ENCODE measurements at regions not wholly inside any gene's neighbourhood (a gene's known extent, or its start where the extent isn't known, plus 50 kb on each side); places are given as distances from the start of the nearest gene placed in this dataset.

GRCh38 chr6:91465393-91465792, 878.5 kb upstream of the MAP3K7 start:
- in situ Hi-C loops (cut with MboI; ENCODE audit: low pct_unique_long_range_greater_than_20kb, low sequenced_read_pairs, unreplicated experiment): no loop called here
- no peak for DNase-seq (ENCODE audit: low spot score)
- no peak for TF ChIP-seq CTCF (IDR thresholded peaks at IDR 0.05; ENCODE audit: extremely low read depth, insufficient read depth, missing control alignments)

GRCh38 chr6:91464718-91465117, 877.8 kb upstream of the MAP3K7 start:
- in situ Hi-C loops (cut with MboI; ENCODE audit: low pct_unique_long_range_greater_than_20kb, low sequenced_read_pairs, unreplicated experiment): no loop called here
- no peak for DNase-seq (ENCODE audit: low spot score)
- TF ChIP-seq CTCF (IDR thresholded peaks at IDR 0.05; ENCODE audit: extremely low read depth, insufficient read depth, missing control alignments): no peak

GRCh38 chr6:91464201-91464600, 877.3 kb upstream of the MAP3K7 start:
- TF ChIP-seq CTCF (IDR thresholded peaks at IDR 0.05; ENCODE audit: extremely low read depth, insufficient read depth, missing control alignments): no peak
- in situ Hi-C loops (cut with MboI; ENCODE audit: low pct_unique_long_range_greater_than_20kb, low sequenced_read_pairs, unreplicated experiment): no loop called here

GRCh38 chr6:91462241-91462640, 875.4 kb upstream of the MAP3K7 start:
- in situ Hi-C loops (cut with MboI; ENCODE audit: low pct_unique_long_range_greater_than_20kb, low sequenced_read_pairs, unreplicated experiment): no loop called here
- DNase-seq (ENCODE audit: low spot score): no peak

More at GRCh38 chr6:91464201-91464600, 877.3 kb upstream of the MAP3K7 start:
- no peak for DNase-seq (ENCODE audit: low spot score)

GRCh38 chr6:91453224-91453878, 866.5 kb upstream of the MAP3K7 start:
- in situ Hi-C loops (cut with MboI; ENCODE audit: low pct_unique_long_range_greater_than_20kb, low sequenced_read_pairs, unreplicated experiment): no loop called here
- DNase-seq (ENCODE audit: low spot score): no peak

More at GRCh38 chr6:91462241-91462640, 875.4 kb upstream of the MAP3K7 start:
- no peak for TF ChIP-seq CTCF (IDR thresholded peaks at IDR 0.05; ENCODE audit: extremely low read depth, insufficient read depth, missing control alignments)

GRCh38 chr6:91449539-91449938, 862.7 kb upstream of the MAP3K7 start:
- TF ChIP-seq CTCF (IDR thresholded peaks at IDR 0.05; ENCODE audit: extremely low read depth, insufficient read depth, missing control alignments): no peak
- DNase-seq (ENCODE audit: low spot score): no peak
- in situ Hi-C loops (cut with MboI; ENCODE audit: low pct_unique_long_range_greater_than_20kb, low sequenced_read_pairs, unreplicated experiment): no loop called here

More at GRCh38 chr6:91453224-91453878, 866.5 kb upstream of the MAP3K7 start:
- TF ChIP-seq CTCF (IDR thresholded peaks at IDR 0.05; ENCODE audit: extremely low read depth, insufficient read depth, missing control alignments): no peak

Measured in GM13977 (cell line).